ENCODE measurements at regions not wholly inside any gene's neighbourhood (a gene's known extent, or its start where the extent isn't known, plus 50 kb on each side); places are given as distances from the start of the nearest gene placed in this dataset.

GRCh38 chr2:212938144-212938793, 213.1 kb downstream of the IKZF2 start:
- Mint-ChIP-seq H3K4me3 (ENCODE audit: low read depth) (no peak overlapping the region), H3K27ac (no peak overlapping the region), H3K9me3 (ENCODE audit: low read depth) (no peaks in the 10 kb centered on the region), H3K36me3 (ENCODE audit: insufficient read depth) (no peaks in the 10 kb centered on the region), H3K4me1 (ENCODE audit: low read depth) (peaks cover 33% of the 10 kb centered on the region), H3K27me3 (no peaks in the 10 kb centered on the region)
- DNase-seq (ENCODE audit: low spot score, unreplicated experiment): no peak
- TF ChIP-seq CTCF (IDR thresholded peaks at IDR 0.05; ENCODE audit: unreplicated experiment): no peak

- no peak for TF ChIP-seq CTCF (IDR thresholded peaks at IDR 0.05; ENCODE audit: unreplicated experiment)
- Mint-ChIP-seq H3K4me1 (ENCODE audit: low read depth) (peaks cover 34% of the 10 kb centered on the region), H3K4me3 (ENCODE audit: low read depth) (no peak overlapping the region), H3K27ac (peak overlapping the region; percentile 35), H3K36me3 (ENCODE audit: insufficient read depth) (no peaks in the 10 kb centered on the region), H3K27me3 (no peaks in the 10 kb centered on the region), H3K9me3 (ENCODE audit: low read depth) (no peaks in the 10 kb centered on the region)
- no peak for DNase-seq (ENCODE audit: low spot score, unreplicated experiment)
These were observed 214.8 kb downstream of the IKZF2 start for GRCh38 chr2:212936572-212936971.

GRCh38 chr2:212935752-212936151, 215.7 kb downstream of the IKZF2 start:
- H3K9me3 Mint-ChIP-seq (ENCODE audit: low read depth): no peaks in the 10 kb centered on the region
- no peaks in the 10 kb centered on the region for H3K27me3 Mint-ChIP-seq
- TF ChIP-seq CTCF (IDR thresholded peaks at IDR 0.05; ENCODE audit: unreplicated experiment): no peak

GRCh38 chr2:212931271-212931670, 220.1 kb downstream of the IKZF2 start:
- Mint-ChIP-seq H3K4me3 (ENCODE audit: low read depth) (no peak overlapping the region), H3K27ac (no peak overlapping the region), H3K9me3 (ENCODE audit: low read depth) (no peaks in the 10 kb centered on the region), H3K36me3 (ENCODE audit: insufficient read depth) (no peaks in the 10 kb centered on the region), H3K4me1 (ENCODE audit: low read depth) (peaks cover 18% of the 10 kb centered on the region), H3K27me3 (no peaks in the 10 kb centered on the region)
- TF ChIP-seq CTCF (IDR thresholded peaks at IDR 0.05; ENCODE audit: unreplicated experiment): no peak
- no peak for DNase-seq (ENCODE audit: low spot score, unreplicated experiment)

More at GRCh38 chr2:212935752-212936151, 215.7 kb downstream of the IKZF2 start:
- DNase-seq (ENCODE audit: low spot score, unreplicated experiment): no peak
- Mint-ChIP-seq H3K4me1 (ENCODE audit: low read depth) (peaks cover 33% of the 10 kb centered on the region), H3K36me3 (ENCODE audit: insufficient read depth) (no peaks in the 10 kb centered on the region), H3K27ac (no peak overlapping the region), H3K4me3 (ENCODE audit: low read depth) (no peak overlapping the region)

GRCh38 chr2:212930556-212931260, 220.7 kb downstream of the IKZF2 start:
- no peak for DNase-seq (ENCODE audit: low spot score, unreplicated experiment)
- no peaks in the 10 kb centered on the region for H3K9me3 Mint-ChIP-seq (ENCODE audit: low read depth)
- no peak overlapping the region for H3K27ac Mint-ChIP-seq
- TF ChIP-seq CTCF (IDR thresholded peaks at IDR 0.05; ENCODE audit: unreplicated experiment): no peak
- no peak overlapping the region for H3K4me3 Mint-ChIP-seq (ENCODE audit: low read depth)
- no peaks in the 10 kb centered on the region for H3K27me3 Mint-ChIP-seq
- H3K36me3 Mint-ChIP-seq (ENCODE audit: insufficient read depth): no peaks in the 10 kb centered on the region
- peaks cover 18% of the 10 kb centered on the region for H3K4me1 Mint-ChIP-seq (ENCODE audit: low read depth)

Data from progenitor cell of endocrine pancreas (in vitro differentiated cells).